Fibroblast of skin of back (primary cell): ENCODE measurements at regions not wholly inside any gene's neighbourhood (a gene's known extent, or its start where the extent isn't known, plus 50 kb on each side); places are given as distances from the start of the nearest gene placed in this dataset.

Source experiments
- DNase-seq: peaks from one replicate; pipeline ENCODE4 v3.0.0-alpha.2; 2013

- no peak for DNase-seq
Measured at GRCh38 chr14:26856876-26857518, 259.2 kb upstream of the NOVA1 start.

GRCh38 chr14:26859483-26859882 is 261.6 kb upstream of the NOVA1 start:
- no peak for DNase-seq

- no peak for DNase-seq
Measured at GRCh38 chr14:26860111-26860510, 262.3 kb upstream of the NOVA1 start.

- peak; percentile 30 for DNase-seq
Measured at GRCh38 chr14:26863736-26864135, 265.9 kb upstream of the NOVA1 start.

DNA sequence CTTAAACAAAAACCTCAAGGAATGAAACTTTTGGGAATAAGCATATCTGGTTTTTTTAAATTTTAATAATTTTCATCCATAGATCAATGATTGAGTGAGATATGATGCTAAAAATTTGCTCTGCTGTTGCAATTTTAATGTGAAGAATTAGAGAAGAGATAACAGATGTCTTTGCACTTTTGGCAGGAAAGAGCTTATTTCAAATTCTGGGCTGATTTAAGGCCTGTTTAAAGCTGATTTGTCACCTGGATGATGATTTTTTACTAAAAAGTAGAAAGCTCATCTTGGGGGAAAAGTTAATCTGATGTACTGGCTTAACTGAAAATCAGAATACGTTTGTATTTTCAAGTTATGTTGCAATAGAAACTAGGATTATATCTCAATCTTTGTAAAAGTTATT is 268.9 kb upstream of the NOVA1 start:
- DNase-seq: no peak

GRCh38 chr14:26867171-26867757 is 269.4 kb upstream of the NOVA1 start:
- DNase-seq: no peak

DNA sequence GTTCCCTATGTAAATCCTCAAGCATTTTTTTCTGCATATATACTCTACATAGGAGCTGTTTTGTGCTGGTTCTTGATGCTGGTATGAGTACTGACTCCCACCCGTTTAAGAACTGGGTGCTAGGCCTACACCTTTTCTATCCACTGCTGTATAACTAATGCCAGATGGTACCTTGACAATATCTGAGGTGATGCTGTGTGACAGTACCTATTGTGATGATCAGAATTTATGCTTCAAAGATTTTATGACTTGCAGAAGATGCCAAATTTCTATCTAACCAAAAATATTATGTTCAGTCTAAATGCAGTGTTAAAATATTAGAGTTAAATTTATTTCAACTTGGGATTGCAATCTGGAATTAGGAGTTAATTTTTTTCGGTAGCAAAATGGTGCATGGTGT is 272.3 kb upstream of the NOVA1 start:
- no peak for DNase-seq

DNA sequence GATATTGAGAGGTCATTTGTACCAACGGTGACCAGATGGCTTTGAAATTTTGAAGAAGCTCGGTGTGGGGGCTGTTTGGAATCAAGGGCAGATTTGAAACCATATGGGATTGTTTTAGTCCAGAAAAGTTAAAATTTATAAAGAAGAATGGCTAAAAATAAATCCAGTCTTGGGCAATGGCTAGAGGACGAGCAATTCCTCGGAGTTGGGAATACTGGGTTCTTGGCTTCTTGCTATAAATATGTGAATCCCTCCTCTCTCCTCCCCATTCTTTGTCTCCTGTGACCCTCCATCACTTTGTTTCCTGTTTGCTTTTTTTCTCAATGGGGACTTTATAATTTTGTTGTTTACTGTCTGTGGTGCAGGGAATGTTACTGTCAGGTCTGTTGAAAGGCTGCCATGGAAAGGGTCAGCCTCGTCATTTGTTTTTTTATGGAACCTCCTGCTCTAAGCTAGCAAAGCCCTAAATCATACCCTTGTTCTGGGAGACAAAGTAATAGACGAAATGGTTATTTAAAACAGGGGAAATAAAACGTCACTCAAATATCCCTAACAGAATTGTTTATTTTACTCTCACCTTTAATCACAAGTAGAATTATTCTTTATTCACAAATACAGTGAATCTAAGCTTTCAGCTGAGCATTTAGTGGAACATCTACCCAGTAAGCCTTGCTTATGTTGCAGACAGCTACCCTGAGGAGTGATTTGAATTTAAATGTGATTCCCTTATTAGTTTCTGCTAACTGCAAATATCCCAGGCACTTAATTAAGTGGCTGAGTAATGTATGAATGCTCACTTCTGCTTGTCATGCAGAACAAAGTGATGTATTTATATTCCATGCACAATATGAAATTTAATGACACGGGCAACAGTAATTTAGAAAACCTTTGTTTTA is 273.1 kb upstream of the NOVA1 start:
- no peak for DNase-seq

DNA sequence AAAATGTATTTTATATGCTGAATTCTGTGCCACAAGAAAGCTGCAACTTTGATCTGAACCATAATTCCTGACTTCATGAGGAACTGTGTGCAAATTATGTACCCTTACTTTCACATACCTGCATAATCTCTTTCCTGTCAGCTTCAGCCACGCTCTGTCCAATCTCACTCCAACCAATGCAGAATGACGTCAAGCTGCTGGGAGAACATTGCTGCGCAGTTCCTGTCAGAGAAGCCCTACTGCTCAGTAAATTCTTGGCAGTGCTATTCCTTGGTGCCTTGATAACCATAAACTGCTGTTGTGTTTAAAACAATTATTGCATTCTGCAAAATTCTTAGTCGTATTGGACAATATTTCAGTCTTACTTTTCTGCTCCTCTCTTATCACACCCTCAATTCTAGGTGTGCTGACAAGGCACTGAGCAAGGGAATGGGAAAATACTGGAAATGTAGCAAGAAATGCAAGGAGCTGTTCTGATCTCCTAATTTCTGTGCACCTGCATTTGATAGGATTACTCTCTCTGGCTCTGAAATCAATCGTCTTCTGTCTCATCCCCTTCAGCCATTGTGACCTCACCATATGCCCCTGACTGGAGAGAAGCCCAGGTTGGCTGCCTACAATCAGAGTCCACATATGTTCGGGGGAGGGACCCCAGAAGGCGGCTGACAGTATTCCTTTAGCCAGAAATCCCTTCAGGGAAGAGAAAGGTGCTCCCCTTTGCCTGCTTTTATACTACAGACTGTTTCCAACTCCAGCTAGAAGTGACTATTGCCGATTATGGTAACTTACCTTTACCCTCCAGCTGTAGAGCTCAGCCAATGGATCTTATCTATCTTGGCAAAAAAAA is 274.9 kb upstream of the NOVA1 start:
- no peak for DNase-seq

DNA sequence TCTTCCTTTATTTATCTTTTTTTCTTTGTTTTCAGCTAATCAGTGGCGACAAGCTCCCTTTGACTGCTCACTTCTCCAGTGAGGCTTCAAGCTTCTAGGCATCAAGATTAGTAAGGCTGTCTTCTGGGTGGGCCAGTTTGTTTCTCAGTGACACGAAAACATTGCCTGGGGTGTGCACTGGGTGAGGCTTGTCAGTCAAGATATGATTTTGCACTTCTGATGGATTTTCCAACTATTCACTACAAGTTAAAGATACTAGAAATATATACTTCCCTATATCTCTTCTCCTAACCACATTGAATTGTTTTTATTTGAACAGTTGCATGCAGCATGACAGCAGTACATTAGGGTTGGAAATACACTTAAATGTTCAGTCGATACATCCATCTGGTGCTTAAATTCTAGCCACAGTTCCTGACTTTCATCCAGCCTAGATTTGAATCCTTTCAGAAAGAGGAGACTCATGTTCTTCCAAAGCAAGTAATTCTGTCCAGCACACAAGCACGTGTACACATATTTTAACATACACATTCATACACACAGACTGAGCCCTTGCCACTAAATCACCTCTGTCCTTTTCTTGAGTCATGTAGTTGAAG is 275.6 kb upstream of the NOVA1 start:
- no peak for DNase-seq

GRCh38 chr14:26887847-26888246 is 290.0 kb upstream of the NOVA1 start:
- DNase-seq: no peak

DNA sequence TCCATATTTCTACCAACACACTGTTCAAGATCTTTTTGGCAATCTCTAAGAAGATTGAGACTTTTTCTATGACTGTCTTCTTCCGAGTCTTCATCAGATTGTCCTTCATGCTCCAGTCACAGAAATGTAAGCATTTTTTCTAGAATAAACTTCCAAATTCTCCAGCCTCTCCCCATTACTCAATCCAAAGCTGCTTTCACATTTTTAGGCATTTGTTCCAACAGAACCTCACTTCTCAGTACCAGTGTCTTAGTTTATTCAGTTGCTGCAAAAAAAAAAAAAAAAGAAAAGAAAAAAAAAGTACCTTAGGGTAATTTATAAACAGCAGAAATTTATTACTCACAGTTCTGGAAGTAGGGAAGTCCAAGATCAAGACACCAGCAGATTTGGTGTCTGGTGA is 290.8 kb upstream of the NOVA1 start:
- no peak for DNase-seq

DNA sequence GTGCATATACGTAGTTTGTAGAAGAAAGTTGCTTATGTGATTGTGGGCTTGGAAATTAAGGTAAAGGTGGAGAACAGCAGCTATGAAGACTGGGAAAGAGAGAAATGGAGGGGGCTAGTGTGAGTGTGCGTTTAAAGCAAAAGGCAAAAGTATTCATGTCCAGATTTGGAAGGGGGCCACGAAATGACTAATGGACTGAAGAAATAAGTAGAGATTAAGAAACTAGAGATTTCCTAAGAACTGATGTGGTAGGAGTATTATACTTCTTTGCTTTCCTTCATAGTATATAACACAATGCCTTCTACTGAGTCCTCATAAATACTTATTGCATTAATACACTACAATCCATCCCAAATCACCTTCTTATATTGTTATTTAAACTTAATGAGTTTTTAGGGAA is 298.6 kb upstream of the NOVA1 start:
- peak; percentile 20 for DNase-seq

DNA sequence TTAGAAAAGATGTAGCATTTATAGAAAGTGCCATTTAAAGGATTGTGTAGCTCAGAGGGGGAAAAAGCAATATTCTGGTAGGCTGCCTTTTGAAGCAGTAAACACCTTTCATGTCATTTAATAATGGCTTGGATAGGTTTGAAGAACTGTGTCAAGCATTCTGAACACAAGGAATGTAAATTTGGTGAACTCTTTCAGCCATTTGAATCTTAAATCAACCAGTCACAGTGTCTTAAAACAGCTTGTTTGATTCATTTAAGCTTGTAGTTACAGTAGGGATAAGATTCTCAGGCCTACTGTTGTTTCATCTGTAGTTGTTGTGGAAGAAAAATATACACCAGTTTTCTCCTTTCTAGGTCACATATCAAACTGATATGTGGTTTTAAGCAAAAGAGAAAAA is 299.4 kb upstream of the NOVA1 start:
- no peak for DNase-seq

DNA sequence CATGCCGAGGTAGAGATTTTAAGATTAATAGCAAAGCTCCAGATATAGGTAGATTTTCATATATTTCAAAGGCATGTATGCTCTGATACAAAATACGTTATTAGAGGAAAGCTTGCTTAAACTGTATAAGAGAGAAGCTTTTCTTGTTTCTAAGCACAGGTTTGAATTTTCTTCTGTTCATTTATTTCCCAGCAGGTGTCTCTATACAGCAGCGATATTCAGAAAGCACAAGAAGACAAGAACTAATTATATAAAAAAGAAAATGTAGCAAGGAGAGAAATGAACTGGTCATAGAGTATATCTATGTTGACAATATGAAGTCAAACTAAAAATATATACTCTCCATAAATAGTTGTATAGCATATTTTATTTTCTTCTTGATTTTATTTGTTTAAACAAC is 307.4 kb upstream of the NOVA1 start:
- DNase-seq: no peak

DNA sequence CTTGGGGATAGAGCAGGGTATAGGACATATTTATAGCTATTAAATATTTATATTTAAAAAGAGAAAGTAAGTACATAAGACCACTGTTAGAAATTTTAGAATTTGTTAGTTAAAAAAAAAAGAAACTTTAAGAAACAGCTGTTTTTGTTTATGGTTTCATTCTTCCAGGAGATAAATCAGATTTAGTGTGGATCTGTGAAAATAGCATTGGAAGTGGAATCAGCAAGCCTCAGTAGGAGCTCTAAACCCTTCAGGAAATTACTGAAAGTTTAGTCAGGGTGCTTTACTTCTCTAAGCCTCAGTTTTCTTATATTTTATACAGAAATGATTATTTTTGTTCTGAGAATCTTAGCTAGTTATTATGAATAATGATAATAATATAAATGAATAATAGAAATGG is 316.0 kb upstream of the NOVA1 start:
- no peak for DNase-seq

- peak; percentile 40 for DNase-seq
Measured at GRCh38 chr14:26917086-26917485, 319.3 kb upstream of the NOVA1 start.

GRCh38 chr14:26925876-26926584 is 328.2 kb upstream of the NOVA1 start:
- peak; percentile 48 for DNase-seq

DNA sequence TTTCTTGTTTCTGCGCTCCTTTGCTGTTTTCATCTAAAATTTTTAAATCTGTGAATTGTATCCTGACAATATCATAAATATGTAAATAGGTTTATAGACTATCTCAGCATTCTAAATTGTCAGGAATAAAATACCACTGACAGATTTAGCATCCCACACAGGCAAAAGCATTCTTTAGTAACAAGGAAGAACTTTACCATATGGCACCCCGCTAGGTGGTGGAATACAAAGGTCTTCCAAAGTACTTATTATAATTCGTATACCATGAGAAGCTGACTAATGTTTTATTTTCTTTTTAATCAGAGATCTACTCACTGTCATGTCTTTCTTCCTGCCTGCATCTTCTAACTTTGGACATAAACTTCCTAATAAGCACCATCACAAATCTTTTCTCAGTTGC is 328.8 kb upstream of the NOVA1 start:
- no peak for DNase-seq

GRCh38 chr14:26928019-26928418 is 330.2 kb upstream of the NOVA1 start:
- DNase-seq: no peak

GRCh38 chr14:26929361-26929760 is 331.5 kb upstream of the NOVA1 start:
- DNase-seq: no peak

DNA sequence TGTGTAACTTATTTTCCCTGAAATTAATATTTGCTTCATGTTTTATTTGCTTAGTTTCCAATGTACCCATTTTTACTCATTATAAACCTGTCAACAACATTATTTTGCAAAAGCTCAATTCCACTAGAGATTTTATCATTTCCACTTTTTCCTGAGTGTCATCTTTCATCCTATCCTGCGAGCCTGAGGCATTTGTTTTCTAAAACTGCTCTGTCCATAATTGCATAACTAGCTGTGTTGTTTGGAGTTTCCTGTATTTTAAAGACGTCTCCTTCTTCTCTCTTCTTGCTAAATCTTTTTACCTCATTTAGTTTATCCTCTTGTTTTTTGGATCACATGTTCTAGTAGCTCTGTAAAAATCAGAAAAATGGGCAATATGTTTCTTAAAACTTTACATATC is 332.7 kb upstream of the NOVA1 start:
- DNase-seq: no peak
